Breast epithelium (tissue), 4 donors: ENCODE measurements at regions not wholly inside any gene's neighbourhood (a gene's known extent, or its start where the extent isn't known, plus 50 kb on each side); places are given as distances from the start of the nearest gene placed in this dataset.

Experiments
- DNase-seq, 2 donors: peaks; one replicate each; pipeline ENCODE4 v3.0.0-alpha.2; 2019; ENCODE audit warnings: low spot score in 2 of 2
- H3K27ac ChIP-seq, 2 donors: fragments of 200-600 bp; sonication (generic) in 1 of 2; one replicate each; pipeline ENCODE4 v1.5.1; 2016 to 2019; ENCODE audit warnings: mild to moderate bottlenecking in 1 of 2
- H3K27me3 ChIP-seq, 2 donors: fragments of 200-600 bp; sonication (generic) in 1 of 2; one replicate each; pipeline versions ENCODE4 v1.5.1 to v1.6.0; 2017 to 2019; ENCODE audit warnings: control low read depth in 1 of 2, mild to moderate bottlenecking in 1 of 2
- H3K36me3 ChIP-seq: fragments of 200-600 bp; one replicate; pipeline ENCODE4 v1.5.1; 2019
- H3K4me1 ChIP-seq, 2 donors: fragments of 200-600 bp; sonication (generic); one replicate each; pipeline ENCODE4 v1.5.1; 2016 to 2019; ENCODE audit warnings: control low read depth in 1 of 2
- H3K4me3 ChIP-seq, 3 donors: fragments of 200-600 bp; sonication (generic); 1 replicate in 2 of 3; 2 replicates in 1 of 3; pipeline ENCODE4 v1.5.1; 2016 to 2019; ENCODE audit warnings: mild to moderate bottlenecking in 3 of 3, moderate library complexity in 2 of 3
- H3K9me3 ChIP-seq, 2 donors: fragments of 200-600 bp; sonication (generic) in 1 of 2; one replicate each; pipeline ENCODE4 v1.5.1; 2016 to 2019; ENCODE audit warnings: control low read depth in 1 of 2
- CTCF ChIP-seq, 3 donors: fragments of 450-650 bp; IDR thresholded peaks; one replicate each; pipeline ENCODE4 v1.5.1; 2016 to 2017; ENCODE audit warnings: antibody characterized with exemption in 3 of 3, mild to moderate bottlenecking in 3 of 3, moderate library complexity in 3 of 3
- POLR2A ChIP-seq: fragments of 450-650 bp; IDR thresholded peaks from one replicate; pipeline ENCODE4 v1.6.1; 2016; ENCODE audit warnings: antibody characterized with exemption, mild to moderate bottlenecking, moderate library complexity
- POLR2AphosphoS5 ChIP-seq, 3 donors: sonication (generic); formaldehyde crosslinking; IDR thresholded peaks; one replicate each; pipeline ENCODE4 v1.6.1; 2017; ENCODE audit warnings: antibody characterized with exemption in 3 of 3
- intact Hi-C: fragments of 100-400 bp; cut with DNase I; formaldehyde crosslinking; loops from one replicate; pipeline ENCODE4 v1.15.1; 2023; ENCODE audit warnings: low total_unique reads

DNA sequence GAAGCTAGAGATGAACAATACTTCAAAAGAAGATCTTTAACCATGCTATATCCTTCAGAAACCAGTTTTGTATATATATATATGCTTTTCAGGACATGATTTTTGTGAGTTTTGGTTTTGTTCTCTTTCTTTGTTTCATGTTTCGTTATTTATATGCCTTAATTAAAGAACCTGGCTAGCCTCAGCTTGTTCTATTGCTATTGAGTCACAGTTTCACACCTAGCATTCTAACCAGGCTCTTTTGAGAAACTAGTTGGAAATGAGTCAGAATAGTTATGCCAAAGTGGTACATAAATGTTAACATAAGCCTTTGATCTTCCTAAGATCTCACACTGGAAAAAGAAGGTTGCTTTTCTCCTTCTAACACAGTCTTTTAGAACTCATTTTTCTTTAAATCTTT is 1925.2 kb downstream of the OLFM4 start:
- no peak for DNase-seq
- Histone ChIP-seq H3K36me3 (no peaks in the 10 kb centered on the region), H3K4me3 (no peak overlapping the region), H3K9me3 (no peaks in the 10 kb centered on the region), H3K27me3 (no peaks in the 10 kb centered on the region), H3K4me1 (no peaks in the 10 kb centered on the region), H3K27ac (no peak overlapping the region)
- TF ChIP-seq POLR2AphosphoS5 (IDR thresholded peaks at IDR 0.05) (no peak), CTCF (IDR thresholded peaks at IDR 0.05) (no peak), POLR2A (no peak)
- intact Hi-C loops: no loop called here

- Histone ChIP-seq H3K4me1 (no peaks in the 10 kb centered on the region), H3K9me3 (peaks cover 10 to 21% of the 10 kb centered on the region in 2 donors), H3K27me3 (no peaks in the 10 kb centered on the region), H3K36me3 (no peaks in the 10 kb centered on the region), H3K27ac (no peak overlapping the region), H3K4me3 (no peak overlapping the region)
- DNase-seq: no peak
- no peak for TF ChIP-seq CTCF (IDR thresholded peaks at IDR 0.05)
- TF ChIP-seq POLR2A: no peak
- no peak for TF ChIP-seq POLR2AphosphoS5 (IDR thresholded peaks at IDR 0.05)
- intact Hi-C loops: no loop called here
These were observed 1930.2 kb downstream of the OLFM4 start for GRCh38 chr13:54958781-54959180.

DNA sequence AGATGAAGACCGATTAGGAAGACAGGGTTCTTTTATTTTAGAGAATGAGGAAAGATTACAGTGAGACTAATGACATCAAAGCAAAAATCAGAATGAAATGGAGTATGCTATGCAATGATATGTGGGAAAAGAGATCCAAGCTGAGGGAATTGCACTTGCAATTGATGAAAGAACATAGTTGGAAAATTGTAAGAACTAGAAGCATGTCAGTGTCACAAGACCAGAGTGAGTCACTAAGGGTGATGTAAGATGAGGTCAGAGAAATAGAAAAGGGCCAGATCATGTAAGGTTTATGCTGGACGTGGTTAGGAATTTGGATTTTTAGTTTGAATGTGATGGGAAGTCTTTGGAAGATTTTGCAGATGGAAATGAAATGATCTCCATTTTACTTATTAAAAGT is 1937.3 kb downstream of the OLFM4 start:
- Histone ChIP-seq H3K27ac (no peak overlapping the region), H3K4me1 (no peaks in the 10 kb centered on the region), H3K27me3 (no peaks in the 10 kb centered on the region), H3K9me3 (peaks cover 7 to 11% of the 10 kb centered on the region in 2 donors), H3K36me3 (no peaks in the 10 kb centered on the region), H3K4me3 (no peak overlapping the region)
- DNase-seq: no peak
- TF ChIP-seq CTCF (IDR thresholded peaks at IDR 0.05) (no peak), POLR2AphosphoS5 (IDR thresholded peaks at IDR 0.05) (no peak), POLR2A (no peak)
- intact Hi-C loops: no loop called here

DNA sequence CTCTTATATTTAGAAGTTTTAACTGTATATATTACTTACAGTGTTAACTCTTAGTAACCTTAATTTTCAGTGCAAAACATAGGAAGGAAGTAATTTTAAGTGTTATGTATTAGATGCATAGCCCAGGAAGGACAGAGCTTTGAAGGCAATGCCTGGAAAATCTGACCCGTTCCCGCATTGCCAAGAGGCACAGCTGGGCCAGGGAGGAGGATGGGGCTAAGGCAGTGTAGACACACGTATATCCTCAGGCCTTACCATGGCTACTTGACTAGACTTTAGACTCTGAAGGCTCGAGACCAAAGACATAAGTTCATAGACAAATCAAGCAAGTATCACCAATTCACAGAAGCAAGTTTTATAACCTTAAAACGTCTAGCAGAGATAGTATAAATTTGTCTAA is 1944.2 kb downstream of the OLFM4 start:
- Histone ChIP-seq H3K4me3 (no peak overlapping the region), H3K36me3 (no peaks in the 10 kb centered on the region), H3K27me3 (no peaks in the 10 kb centered on the region), H3K4me1 (no peaks in the 10 kb centered on the region), H3K9me3 (no peaks in the 10 kb centered on the region), H3K27ac (no peak overlapping the region)
- no peak for DNase-seq
- TF ChIP-seq POLR2AphosphoS5 (IDR thresholded peaks at IDR 0.05): no peak
- TF ChIP-seq POLR2A: no peak
- no peak for TF ChIP-seq CTCF (IDR thresholded peaks at IDR 0.05)
- intact Hi-C loops: no loop called here

DNA sequence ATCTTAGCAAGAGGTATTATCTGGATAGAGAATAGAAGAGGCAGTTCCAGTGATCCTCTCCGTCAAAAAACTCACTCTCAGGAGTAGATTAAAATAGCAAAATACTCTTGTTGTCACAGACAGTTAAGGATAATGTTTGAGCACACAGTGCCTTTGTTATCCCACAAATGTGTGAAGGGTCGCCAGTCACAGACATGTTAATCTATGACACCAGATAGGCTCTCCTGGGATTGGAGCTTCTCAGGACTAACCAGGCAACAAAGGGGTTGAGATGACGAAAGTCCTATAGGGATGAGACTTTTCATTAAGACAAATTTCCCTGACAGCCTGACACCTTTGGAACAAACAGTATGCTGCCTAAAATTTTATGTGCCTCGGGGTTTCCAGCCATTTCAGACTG is 1947.1 kb downstream of the OLFM4 start:
- no peaks in the 10 kb centered on the region for H3K9me3 ChIP-seq
- no peaks in the 10 kb centered on the region for H3K36me3 ChIP-seq
- H3K4me3 ChIP-seq: no peak overlapping the region
- DNase-seq: no peak
- TF ChIP-seq CTCF (IDR thresholded peaks at IDR 0.05) (no peak), POLR2AphosphoS5 (IDR thresholded peaks at IDR 0.05) (no peak), POLR2A (no peak)
- H3K4me1 ChIP-seq: no peaks in the 10 kb centered on the region
- intact Hi-C loops: no loop called here
- no peak overlapping the region for H3K27ac ChIP-seq
- H3K27me3 ChIP-seq: no peaks in the 10 kb centered on the region
